ENCODE measurements at regions not wholly inside any gene's neighbourhood (a gene's known extent, or its start where the extent isn't known, plus 50 kb on each side); places are given as distances from the start of the nearest gene placed in this dataset.

DNA sequence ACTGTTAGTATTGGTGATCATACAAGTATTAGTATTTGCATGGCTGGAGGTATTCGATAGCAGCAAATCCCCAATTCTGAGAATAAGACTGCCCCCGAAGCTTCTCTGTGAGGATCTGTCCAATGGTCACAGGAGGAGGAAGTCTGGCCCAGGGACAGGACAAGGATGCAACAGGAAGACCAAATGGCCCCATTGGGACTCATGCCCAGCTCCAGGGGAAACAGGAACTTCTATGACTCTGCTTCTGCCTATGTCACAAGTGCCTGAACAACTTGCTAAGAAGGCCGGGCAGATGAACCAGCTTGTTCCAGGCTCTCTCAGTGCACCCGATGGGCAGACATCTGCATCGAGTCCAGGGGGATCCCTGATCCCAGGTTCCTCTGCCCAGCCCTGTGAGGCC is 172.0 kb upstream of the GRB10 start:
- TF ChIP-seq, protein P1, sequence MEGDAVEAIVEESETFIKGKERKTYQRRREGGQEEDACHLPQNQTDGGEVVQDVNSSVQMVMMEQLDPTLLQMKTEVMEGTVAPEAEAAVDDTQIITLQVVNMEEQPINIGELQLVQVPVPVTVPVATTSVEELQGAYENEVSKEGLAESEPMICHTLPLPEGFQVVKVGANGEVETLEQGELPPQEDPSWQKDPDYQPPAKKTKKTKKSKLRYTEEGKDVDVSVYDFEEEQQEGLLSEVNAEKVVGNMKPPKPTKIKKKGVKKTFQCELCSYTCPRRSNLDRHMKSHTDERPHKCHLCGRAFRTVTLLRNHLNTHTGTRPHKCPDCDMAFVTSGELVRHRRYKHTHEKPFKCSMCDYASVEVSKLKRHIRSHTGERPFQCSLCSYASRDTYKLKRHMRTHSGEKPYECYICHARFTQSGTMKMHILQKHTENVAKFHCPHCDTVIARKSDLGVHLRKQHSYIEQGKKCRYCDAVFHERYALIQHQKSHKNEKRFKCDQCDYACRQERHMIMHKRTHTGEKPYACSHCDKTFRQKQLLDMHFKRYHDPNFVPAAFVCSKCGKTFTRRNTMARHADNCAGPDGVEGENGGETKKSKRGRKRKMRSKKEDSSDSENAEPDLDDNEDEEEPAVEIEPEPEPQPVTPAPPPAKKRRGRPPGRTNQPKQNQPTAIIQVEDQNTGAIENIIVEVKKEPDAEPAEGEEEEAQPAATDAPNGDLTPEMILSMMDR (IDR thresholded peaks at IDR 0.05): no peak
- TF ChIP-seq POLR2A (IDR thresholded peaks at IDR 0.05) (no peak), POLR2AphosphoS5 (IDR thresholded peaks at IDR 0.05; ENCODE audit: insufficient read depth in 1 of 2, low read depth in 1 of 2) (no peak)

Measured in vagina (tissue), 2 donors.